B cell (primary cell): ENCODE measurements at regions not wholly inside any gene's neighbourhood (a gene's known extent, or its start where the extent isn't known, plus 50 kb on each side); places are given as distances from the start of the nearest gene placed in this dataset.

Source experiments
- ATAC-seq: fragments of 200-7000 bp; cut with Tn5 transposase; one replicate; pipeline ENCODE4 v1.10.0; 2021; ENCODE audit warnings: low read depth, mild to moderate bottlenecking, moderate number of reproducible peaks, moderate library complexity
- CTCF ChIA-PET: fragments of 350-600 bp; sonication (Branson Sonifier 250); formaldehyde crosslinking; loops from one replicate; lab custom pipeline; 2021; ENCODE audit warnings: antibody characterized with exemption, inconsistent platforms; lab: Charles Lee
- POLR2A ChIA-PET: fragments of 350-600 bp; sonication (Branson Sonifier 250); formaldehyde crosslinking; loops from one replicate; lab custom pipeline; 2021; ENCODE audit warnings: antibody characterized with exemption; lab: Charles Lee
- DNase-seq: peaks from one replicate; pipeline ENCODE4 v3.0.0; 2013
- H2AFZ ChIP-seq: 2 replicates; pipeline ENCODE4 v1.6.1; 2012; ENCODE audit warnings: mild to moderate bottlenecking, low read depth, low read length; ENCODE audit not compliant: insufficient read depth, poor library complexity, severe bottlenecking
- H3K27ac ChIP-seq, 2 donors: 1 replicate in 1 of 2; 2 replicates in 1 of 2; pipeline ENCODE4 v1.5.1; 2012 to 2013; ENCODE audit warnings: low read length in 2 of 2, mild to moderate bottlenecking in 2 of 2, moderate library complexity in 1 of 2
- H3K27me3 ChIP-seq, 4 experiments: fragments of 200-600 bp in 1 of 4; sonication (generic) in 1 of 4; replicated peaks in 1 of 4; 1 replicate in 2 of 4; 2 replicates in 2 of 4; pipeline versions ENCODE4 v1.6.1 to v1.7.0; 2013 to 2016; ENCODE audit warnings: low read length in 3 of 4, mild to moderate bottlenecking in 2 of 4, mixed read lengths in 1 of 4, moderate library complexity in 1 of 4; ENCODE audit not compliant: insufficient read depth in 4 of 4, control insufficient read depth in 3 of 4; ENCODE audit errors: control extremely low read depth in 1 of 4
- H3K36me3 ChIP-seq, 2 experiments: replicated peaks in 1 of 2; 1 replicate in 1 of 2; 2 replicates in 1 of 2; pipeline versions ENCODE4 v1.6.1 to v1.7.1; 2013; ENCODE audit warnings: low read length in 1 of 2; ENCODE audit not compliant: insufficient read depth in 2 of 2, control insufficient read depth in 1 of 2; ENCODE audit errors: control extremely low read depth in 1 of 2, extremely low read depth in 1 of 2
- H3K4me1 ChIP-seq, 2 donors: fragments of 200-600 bp in 1 of 2; sonication (generic) in 1 of 2; 1 replicate in 1 of 2; 2 replicates in 1 of 2; pipeline versions ENCODE4 v1.5.1 to v1.6.1; 2013 to 2017; ENCODE audit warnings: low read length in 2 of 2; ENCODE audit not compliant: control insufficient read depth in 2 of 2, insufficient read depth in 2 of 2
- H3K4me2 ChIP-seq: replicated peaks from 2 replicates; pipeline ENCODE3; 2012; ENCODE audit warnings: mild to moderate bottlenecking, low read depth, low read length; ENCODE audit not compliant: poor library complexity, severe bottlenecking
- H3K4me3 ChIP-seq, 5 experiments: fragments of 200-600 bp in 1 of 5; sonication (generic) in 1 of 5; 1 replicate in 3 of 5; 2 replicates in 2 of 5; pipeline versions ENCODE4 v1.5.1 to v1.7.0; 2011 to 2016; ENCODE audit warnings: low read length in 4 of 5, mild to moderate bottlenecking in 4 of 5, low read depth in 2 of 5, control low read depth in 1 of 5, moderate library complexity in 1 of 5; ENCODE audit not compliant: insufficient read depth in 1 of 5; ENCODE audit errors: control extremely low read depth in 1 of 5, extremely low read depth in 1 of 5
- H3K79me2 ChIP-seq: fragments of 200-600 bp; sonication (generic); one replicate; pipeline ENCODE4 v1.6.0; 2016; ENCODE audit warnings: low read length; ENCODE audit not compliant: control insufficient read depth, insufficient read depth
- H3K9ac ChIP-seq: fragments of 200-600 bp; sonication (generic); 2 replicates; pipeline ENCODE4 v1.6.1; 2017; ENCODE audit warnings: mild to moderate bottlenecking, low read length, moderate library complexity
- H3K9me3 ChIP-seq, 3 donors: one replicate each; pipeline versions ENCODE4 v1.6.1 to v1.7.1; 2013; ENCODE audit warnings: low read length in 2 of 3; ENCODE audit not compliant: control insufficient read depth in 2 of 3, insufficient read depth in 1 of 3; ENCODE audit errors: control extremely low read depth in 1 of 3
- H4K20me1 ChIP-seq: 2 replicates; pipeline ENCODE4 v1.6.0; 2012; ENCODE audit warnings: mild to moderate bottlenecking, low read length; ENCODE audit not compliant: insufficient read depth, control insufficient read depth, poor library complexity, severe bottlenecking
- H3K27ac Mint-ChIP-seq: one replicate; pipeline ENCODE4 v1.8.0; 2021; ENCODE audit warnings: mixed read lengths
- H3K27me3 Mint-ChIP-seq: one replicate; pipeline ENCODE4 v1.8.0; 2021; ENCODE audit warnings: mixed read lengths
- H3K4me1 Mint-ChIP-seq: one replicate; pipeline ENCODE4 v1.8.0; 2021; ENCODE audit warnings: mixed read lengths
- H3K4me3 Mint-ChIP-seq: one replicate; pipeline ENCODE4 v1.8.0; 2021; ENCODE audit warnings: mixed read lengths
- H3K9me3 Mint-ChIP-seq: one replicate; pipeline ENCODE4 v1.8.0; 2022; ENCODE audit warnings: mixed read lengths; ENCODE audit not compliant: insufficient read depth
- EZH2 ChIP-seq: IDR thresholded peaks from 2 replicates; pipeline ENCODE4 v1.6.1; 2012; ENCODE audit warnings: borderline replicate concordance, low read depth, mild to moderate bottlenecking, moderate library complexity, low read length; ENCODE audit not compliant: insufficient read depth, poor library complexity, severe bottlenecking
- WGBS: methylation state at CpG from one replicate; pipeline ENCODE4 v1.1.5; 2013; ENCODE audit warnings: missing lambda C conversion rate; ENCODE audit not compliant: insufficient coverage; 5-methylcytosine and 5-hydroxymethylcytosine counted together
- intact Hi-C: fragments of 100-400 bp; cut with micrococcal nuclease; formaldehyde crosslinking; loops from one replicate; pipeline ENCODE4 v1.10.0; 2022
- TF ChIP-seq, protein P1 (sequence below): fragments of 200-600 bp; IDR thresholded peaks from one replicate; pipeline ENCODE4 v1.8.0; 2022; ENCODE audit warnings: antibody characterized with exemption, mild to moderate bottlenecking

- Histone ChIP-seq H3K9ac (no peak overlapping the region), H4K20me1 (no peaks in the 10 kb centered on the region), H3K4me2 (no peak overlapping the region), H3K27ac (no peak overlapping the region), H3K9me3 (no peaks in the 10 kb centered on the region), H2AFZ (no peak overlapping the region), H3K4me1 (no peaks in the 10 kb centered on the region), H3K36me3 (no peaks in the 10 kb centered on the region), H3K79me2 (no peaks in the 10 kb centered on the region), H3K27me3 (no peaks in the 10 kb centered on the region), H3K4me3 (no peak overlapping the region)
- Mint-ChIP-seq H3K27me3 (peaks cover 9% of the 10 kb centered on the region), H3K4me1 (no peaks in the 10 kb centered on the region), H3K9me3 (peaks cover 2% of the 10 kb centered on the region), H3K4me3 (no peak overlapping the region), H3K27ac (no peak overlapping the region)
- CTCF ChIA-PET: no interaction called here
- intact Hi-C loops: no loop called here
- ATAC-seq (no peak), DNase-seq (no peak)
- TF ChIP-seq, protein P1, sequence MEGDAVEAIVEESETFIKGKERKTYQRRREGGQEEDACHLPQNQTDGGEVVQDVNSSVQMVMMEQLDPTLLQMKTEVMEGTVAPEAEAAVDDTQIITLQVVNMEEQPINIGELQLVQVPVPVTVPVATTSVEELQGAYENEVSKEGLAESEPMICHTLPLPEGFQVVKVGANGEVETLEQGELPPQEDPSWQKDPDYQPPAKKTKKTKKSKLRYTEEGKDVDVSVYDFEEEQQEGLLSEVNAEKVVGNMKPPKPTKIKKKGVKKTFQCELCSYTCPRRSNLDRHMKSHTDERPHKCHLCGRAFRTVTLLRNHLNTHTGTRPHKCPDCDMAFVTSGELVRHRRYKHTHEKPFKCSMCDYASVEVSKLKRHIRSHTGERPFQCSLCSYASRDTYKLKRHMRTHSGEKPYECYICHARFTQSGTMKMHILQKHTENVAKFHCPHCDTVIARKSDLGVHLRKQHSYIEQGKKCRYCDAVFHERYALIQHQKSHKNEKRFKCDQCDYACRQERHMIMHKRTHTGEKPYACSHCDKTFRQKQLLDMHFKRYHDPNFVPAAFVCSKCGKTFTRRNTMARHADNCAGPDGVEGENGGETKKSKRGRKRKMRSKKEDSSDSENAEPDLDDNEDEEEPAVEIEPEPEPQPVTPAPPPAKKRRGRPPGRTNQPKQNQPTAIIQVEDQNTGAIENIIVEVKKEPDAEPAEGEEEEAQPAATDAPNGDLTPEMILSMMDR: no peak
- TF ChIP-seq EZH2: no peak
- no CpG with 5 or more reads among the region's 2 CpGs for WGBS
- POLR2A ChIA-PET: no interaction called here
These were observed 140.3 kb upstream of the ATP1B1 start for GRCh38 chr1:168966217-168966616.

DNA sequence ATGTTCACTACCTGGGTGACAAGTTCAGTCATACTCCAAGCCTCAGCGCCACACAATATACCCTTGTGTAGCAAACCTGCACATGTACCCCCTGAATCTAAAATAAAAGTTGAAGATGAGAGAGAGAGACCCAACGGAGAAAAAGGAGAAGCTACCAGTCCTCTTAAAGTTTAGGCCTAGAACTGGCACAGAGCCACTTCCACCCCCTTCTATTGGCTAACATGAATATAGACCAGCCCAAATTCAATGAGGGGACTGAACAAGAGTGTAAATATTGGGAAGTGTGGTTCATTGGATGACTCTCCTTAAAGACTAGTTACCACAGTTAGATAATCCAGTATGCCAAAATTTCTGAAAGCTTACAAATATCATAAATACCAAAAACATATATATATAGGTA is 139.9 kb upstream of the ATP1B1 start:
- peaks cover 2% of the 10 kb centered on the region for H3K9me3 Mint-ChIP-seq
- H3K27ac Mint-ChIP-seq: no peak overlapping the region
- Histone ChIP-seq H4K20me1 (no peaks in the 10 kb centered on the region), H3K9me3 (no peaks in the 10 kb centered on the region), H3K36me3 (no peaks in the 10 kb centered on the region), H3K27me3 (no peaks in the 10 kb centered on the region), H3K4me1 (no peaks in the 10 kb centered on the region), H3K4me2 (no peak overlapping the region), H3K4me3 (no peak overlapping the region), H3K27ac (no peak overlapping the region), H3K79me2 (no peaks in the 10 kb centered on the region), H2AFZ (no peak overlapping the region), H3K9ac (no peak overlapping the region)
- TF ChIP-seq, protein P1: no peak
- no peak for TF ChIP-seq EZH2
- no peak for DNase-seq
- no peak overlapping the region for H3K4me3 Mint-ChIP-seq
- no CpG with 5 or more reads among the region's 2 CpGs for WGBS
- H3K27me3 Mint-ChIP-seq: peaks cover 9% of the 10 kb centered on the region
- no peak for ATAC-seq
- POLR2A ChIA-PET: no interaction called here
- CTCF ChIA-PET: no interaction called here
- H3K4me1 Mint-ChIP-seq: no peaks in the 10 kb centered on the region
- intact Hi-C loops: no loop called here
